Fibroblast of lung (primary cell): ENCODE measurements at regions not wholly inside any gene's neighbourhood (a gene's known extent, or its start where the extent isn't known, plus 50 kb on each side); places are given as distances from the start of the nearest gene placed in this dataset.

Source experiments
- EZH2 ChIP-seq: IDR thresholded peaks from 2 replicates; pipeline ENCODE4 v1.5.1; 2012; ENCODE audit warnings: low read length, control low read depth, mild to moderate bottlenecking; ENCODE audit errors: missing control alignments
- TF ChIP-seq, protein P1 (sequence below), 2 donors: IDR thresholded peaks in 1 of 2; conservative IDR thresholded peaks in 1 of 2; 1 replicate in 1 of 2; 2 replicates in 1 of 2; pipeline ENCODE4 v1.5.1; 2011 to 2012; ENCODE audit warnings: low read length in 2 of 2, control low read depth in 1 of 2, inconsistent platforms in 1 of 2, low read depth in 1 of 2, mild to moderate bottlenecking in 1 of 2

DNA sequence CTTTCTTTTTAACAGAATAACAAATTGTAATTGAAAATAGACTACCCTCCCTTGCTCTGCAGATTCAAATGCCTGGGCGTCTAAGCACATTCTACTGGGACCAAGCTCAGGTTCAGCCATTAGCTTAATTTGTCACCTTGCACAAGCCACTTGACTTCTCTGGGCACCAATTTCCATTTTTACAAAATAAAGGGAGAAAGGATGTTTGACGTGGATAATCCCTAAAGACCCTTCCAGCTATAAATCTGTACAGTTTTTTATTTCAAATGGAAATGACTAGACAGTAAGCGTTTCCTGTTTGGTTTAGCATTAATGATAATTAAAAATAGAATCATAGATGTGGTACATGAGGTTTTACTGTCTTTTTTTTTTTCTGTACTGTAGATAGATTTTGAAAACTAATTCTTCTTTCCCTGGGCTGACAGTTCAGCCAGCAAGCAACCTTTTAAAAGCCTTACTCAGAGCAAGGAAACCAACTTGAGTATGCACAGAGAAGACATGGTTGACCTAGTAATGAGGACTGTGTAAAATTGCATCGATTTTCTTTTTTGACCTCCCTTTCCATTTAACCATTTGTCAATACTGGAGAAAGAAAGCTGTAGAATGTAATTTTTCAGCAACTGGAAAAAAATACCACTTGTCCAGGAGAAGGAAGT lies 1329.5 kb upstream of the CDH8 start:
- TF ChIP-seq, protein P1, sequence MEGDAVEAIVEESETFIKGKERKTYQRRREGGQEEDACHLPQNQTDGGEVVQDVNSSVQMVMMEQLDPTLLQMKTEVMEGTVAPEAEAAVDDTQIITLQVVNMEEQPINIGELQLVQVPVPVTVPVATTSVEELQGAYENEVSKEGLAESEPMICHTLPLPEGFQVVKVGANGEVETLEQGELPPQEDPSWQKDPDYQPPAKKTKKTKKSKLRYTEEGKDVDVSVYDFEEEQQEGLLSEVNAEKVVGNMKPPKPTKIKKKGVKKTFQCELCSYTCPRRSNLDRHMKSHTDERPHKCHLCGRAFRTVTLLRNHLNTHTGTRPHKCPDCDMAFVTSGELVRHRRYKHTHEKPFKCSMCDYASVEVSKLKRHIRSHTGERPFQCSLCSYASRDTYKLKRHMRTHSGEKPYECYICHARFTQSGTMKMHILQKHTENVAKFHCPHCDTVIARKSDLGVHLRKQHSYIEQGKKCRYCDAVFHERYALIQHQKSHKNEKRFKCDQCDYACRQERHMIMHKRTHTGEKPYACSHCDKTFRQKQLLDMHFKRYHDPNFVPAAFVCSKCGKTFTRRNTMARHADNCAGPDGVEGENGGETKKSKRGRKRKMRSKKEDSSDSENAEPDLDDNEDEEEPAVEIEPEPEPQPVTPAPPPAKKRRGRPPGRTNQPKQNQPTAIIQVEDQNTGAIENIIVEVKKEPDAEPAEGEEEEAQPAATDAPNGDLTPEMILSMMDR (conservative IDR thresholded peaks at IDR 0.05 in 1 of 2, IDR thresholded peaks at IDR 0.05 in 1 of 2; ENCODE audit: low read depth in 1 of 2, low read length in 2 of 2) = no peak
- TF ChIP-seq EZH2 = no peak
